C4-2B (cell line): ENCODE measurements at regions not wholly inside any gene's neighbourhood (a gene's known extent, or its start where the extent isn't known, plus 50 kb on each side); places are given as distances from the start of the nearest gene placed in this dataset.
"Not testable (repeated sequence)": the region's sequence is repeated elsewhere in the genome, so short reads cannot be mapped to it uniquely, and the experiment has no call there.

Source experiments
- H3K27ac ChIP-seq: fragments of 450-650 bp; 2 replicates; pipeline ENCODE4 v1.5.1; 2017
- ZFX ChIP-seq: fragments of 450-650 bp; IDR thresholded peaks from 2 replicates; pipeline ENCODE4 v1.6.1; 2017
- TF ChIP-seq, protein P1 (sequence below): fragments of 450-650 bp; conservative IDR thresholded peaks from 2 replicates; pipeline ENCODE4 v1.5.1; 2017; ENCODE audit warnings: mild to moderate bottlenecking

DNA sequence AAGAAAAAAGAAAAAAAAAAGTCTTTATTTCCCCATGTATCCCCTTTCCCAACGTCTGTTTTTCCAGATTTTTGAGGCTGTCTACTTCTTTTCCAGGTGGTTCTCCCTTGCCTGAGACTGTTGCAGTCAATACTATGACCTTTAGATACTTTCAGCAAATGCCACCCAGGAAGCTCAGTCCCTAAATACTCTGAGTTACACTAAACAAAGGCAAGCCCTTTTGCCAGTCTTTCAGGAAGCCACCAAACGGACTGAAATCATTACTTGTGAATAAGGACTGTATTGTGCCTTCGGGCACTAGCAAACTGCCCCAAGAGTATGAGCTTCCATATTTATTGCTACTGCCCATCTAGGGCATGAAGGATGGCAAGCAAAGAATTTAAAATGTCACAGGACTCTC, 621.3 kb downstream of the SUCLG1 start:
- H3K27ac ChIP-seq, result no peak overlapping the region
- TF ChIP-seq ZFX, result no peak

DNA sequence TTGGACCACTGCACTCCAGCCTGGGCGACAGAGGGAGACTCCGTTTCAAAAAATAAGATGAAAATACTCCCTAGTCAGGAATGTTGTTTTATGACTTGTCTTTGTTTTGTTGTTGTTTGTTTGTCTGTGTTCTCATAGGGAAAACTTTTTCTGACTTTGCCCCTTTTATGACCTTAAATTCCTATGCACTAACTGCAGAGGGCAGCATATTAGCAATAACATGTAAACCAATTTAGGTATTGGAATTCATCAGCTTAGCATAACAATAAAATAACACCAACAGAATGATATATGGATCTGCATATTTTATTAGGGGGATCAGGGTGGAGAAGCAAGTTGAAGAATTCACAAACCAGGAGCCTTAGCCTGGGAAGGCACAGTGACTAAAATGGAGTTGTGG, 631.5 kb downstream of the SUCLG1 start:
- no peak overlapping the region for H3K27ac ChIP-seq
- TF ChIP-seq, protein P1, sequence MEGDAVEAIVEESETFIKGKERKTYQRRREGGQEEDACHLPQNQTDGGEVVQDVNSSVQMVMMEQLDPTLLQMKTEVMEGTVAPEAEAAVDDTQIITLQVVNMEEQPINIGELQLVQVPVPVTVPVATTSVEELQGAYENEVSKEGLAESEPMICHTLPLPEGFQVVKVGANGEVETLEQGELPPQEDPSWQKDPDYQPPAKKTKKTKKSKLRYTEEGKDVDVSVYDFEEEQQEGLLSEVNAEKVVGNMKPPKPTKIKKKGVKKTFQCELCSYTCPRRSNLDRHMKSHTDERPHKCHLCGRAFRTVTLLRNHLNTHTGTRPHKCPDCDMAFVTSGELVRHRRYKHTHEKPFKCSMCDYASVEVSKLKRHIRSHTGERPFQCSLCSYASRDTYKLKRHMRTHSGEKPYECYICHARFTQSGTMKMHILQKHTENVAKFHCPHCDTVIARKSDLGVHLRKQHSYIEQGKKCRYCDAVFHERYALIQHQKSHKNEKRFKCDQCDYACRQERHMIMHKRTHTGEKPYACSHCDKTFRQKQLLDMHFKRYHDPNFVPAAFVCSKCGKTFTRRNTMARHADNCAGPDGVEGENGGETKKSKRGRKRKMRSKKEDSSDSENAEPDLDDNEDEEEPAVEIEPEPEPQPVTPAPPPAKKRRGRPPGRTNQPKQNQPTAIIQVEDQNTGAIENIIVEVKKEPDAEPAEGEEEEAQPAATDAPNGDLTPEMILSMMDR, result peak; percentile 47
- no peak for TF ChIP-seq ZFX

DNA sequence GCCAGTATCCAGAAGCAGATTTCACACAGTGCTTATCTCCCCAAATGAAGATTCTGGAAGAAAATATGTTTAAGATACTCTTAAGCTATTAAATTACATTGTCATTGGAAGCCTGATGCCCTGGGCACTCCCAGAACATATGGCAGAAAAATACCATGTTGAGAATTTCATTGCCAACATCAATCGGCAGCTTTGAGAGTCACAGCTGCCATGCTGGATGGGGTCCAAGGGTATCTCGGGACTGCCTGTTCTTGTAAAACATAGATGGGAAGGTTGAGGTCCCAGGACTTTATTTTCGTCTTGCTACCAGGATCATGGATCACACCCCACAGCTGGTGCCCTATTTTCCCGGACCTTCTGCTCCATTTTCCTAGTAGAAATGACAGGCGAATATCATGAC, 632.5 kb downstream of the SUCLG1 start:
- H3K27ac ChIP-seq, result no peak overlapping the region
- TF ChIP-seq, protein P1, result no peak
- TF ChIP-seq ZFX, result no peak

DNA sequence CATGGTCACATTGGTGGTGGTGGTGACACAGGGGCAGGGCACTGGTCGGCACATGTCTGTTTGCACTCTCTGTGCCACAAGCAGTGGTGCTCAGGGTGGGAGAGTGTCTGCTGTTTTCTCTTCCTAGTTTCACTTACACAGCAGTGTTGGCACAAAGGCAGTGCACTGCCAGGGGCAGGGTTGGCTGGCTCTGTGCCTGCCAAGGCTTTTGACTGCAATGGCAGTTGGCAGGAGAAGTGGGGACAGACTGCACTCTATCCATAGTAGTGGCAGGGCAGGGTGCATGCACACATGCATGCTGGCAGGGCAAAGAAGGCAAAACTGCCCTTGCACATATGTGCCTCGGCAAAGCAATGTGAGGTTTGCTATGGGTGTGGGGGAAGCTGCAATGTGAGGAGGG, 635.9 kb downstream of the SUCLG1 start:
- H3K27ac ChIP-seq, result no peak overlapping the region
- TF ChIP-seq, protein P1, result no peak
- TF ChIP-seq ZFX, result no peak

DNA sequence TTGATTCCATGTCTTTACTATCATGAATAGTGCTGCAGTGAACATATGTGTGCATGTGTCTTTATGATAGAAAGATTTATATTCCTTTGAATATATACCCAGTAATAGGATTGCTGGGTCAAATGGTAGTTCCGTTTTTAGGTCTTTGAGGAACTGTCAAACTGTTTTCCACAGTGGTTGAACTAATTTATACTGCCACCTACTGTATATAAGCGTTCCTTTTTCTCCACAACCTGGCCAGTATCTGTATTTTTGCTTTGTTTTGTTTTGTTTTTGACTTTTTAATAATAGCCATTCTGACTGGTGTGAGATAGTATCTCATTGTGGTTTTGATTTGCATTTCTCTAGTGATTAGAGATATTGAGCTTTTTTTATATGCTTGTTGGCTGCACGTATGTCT, 641.6 kb downstream of the SUCLG1 start:
- TF ChIP-seq, protein P1, result peak; percentile 61
- no peak for TF ChIP-seq ZFX
- no peak overlapping the region for H3K27ac ChIP-seq

DNA sequence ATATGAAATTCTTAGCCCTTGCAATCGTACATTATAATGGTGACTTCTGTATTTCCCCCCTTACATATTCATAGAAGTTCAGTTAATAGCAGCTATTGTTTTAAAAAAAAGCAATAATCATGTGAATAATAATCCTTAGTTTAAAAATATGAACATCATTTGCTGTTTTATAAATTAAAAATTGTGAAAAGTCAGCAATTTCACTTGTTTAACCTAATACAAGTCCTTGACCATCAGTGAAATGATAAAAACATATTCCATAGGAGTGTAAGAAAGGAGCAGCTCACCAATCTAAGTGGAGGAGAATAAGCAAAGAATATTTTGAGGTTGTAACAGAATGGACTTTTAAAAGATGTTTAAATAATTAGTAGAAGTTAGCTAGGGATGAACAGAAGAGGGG, 650.2 kb downstream of the SUCLG1 start:
- H3K27ac ChIP-seq, result no peak overlapping the region
- TF ChIP-seq, protein P1, result no peak
- no peak for TF ChIP-seq ZFX

DNA sequence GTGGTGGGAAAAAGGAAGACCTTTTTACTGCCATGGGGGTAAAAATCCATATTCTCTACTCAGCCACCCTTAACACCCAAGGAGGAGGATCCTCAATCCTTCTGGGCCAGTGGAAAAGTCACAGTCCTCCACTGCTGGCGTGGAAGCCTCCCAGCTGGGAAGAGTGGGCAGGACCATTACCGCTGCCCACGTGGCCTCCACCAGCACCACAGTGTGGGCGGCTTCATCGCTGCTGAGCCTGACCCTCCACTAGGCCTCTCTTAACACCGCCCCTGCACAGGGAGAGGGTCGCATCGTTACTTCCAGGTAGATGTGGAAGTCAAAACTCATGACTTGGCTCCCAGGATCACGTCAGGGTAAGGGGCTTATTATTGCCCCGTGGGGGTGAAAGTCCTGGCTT, 656.5 kb downstream of the SUCLG1 start:
- no peak overlapping the region for H3K27ac ChIP-seq
- TF ChIP-seq ZFX, result no peak
- TF ChIP-seq, protein P1, result no peak

DNA sequence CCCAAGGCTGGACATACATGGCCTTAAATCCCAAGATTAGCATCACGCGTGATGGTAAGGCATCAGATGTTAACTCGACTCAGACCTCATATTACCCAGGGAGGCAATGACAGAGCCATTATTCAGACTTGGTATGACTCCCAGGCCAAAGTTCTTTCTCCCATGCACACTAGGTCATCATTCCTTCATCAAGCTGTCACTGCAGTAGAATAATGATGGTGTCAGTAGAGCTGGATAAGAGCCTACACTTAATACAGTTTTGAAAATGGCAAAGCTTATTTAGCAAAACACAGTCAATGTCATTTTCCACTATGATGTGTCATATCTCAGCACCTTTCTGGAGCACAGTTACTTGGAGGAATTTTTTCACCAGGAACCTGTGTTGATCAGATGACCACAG, 663.3 kb downstream of the SUCLG1 start:
- TF ChIP-seq ZFX, result no peak
- TF ChIP-seq, protein P1, result no peak
- H3K27ac ChIP-seq, result no peak overlapping the region

DNA sequence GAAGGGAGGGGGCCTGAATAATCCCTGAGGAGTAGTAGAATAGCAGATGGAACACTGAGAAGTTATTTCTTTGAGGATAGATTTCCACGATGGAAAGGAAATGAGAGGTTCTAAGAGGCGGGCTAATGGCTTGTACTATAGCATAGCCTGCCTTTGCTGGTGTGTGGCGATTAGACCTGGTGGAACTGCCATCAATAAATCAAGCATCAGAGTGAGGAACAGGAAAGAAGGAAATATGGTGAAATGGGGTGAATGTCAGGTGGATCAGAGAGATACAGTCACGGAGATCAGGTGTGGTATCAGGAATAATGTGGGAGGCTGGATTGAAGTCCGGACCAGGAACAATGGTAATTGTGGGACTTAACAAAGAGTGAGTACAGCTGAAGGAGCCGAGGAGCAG, 668.6 kb downstream of the SUCLG1 start:
- not testable (repeated sequence) for H3K27ac ChIP-seq

DNA sequence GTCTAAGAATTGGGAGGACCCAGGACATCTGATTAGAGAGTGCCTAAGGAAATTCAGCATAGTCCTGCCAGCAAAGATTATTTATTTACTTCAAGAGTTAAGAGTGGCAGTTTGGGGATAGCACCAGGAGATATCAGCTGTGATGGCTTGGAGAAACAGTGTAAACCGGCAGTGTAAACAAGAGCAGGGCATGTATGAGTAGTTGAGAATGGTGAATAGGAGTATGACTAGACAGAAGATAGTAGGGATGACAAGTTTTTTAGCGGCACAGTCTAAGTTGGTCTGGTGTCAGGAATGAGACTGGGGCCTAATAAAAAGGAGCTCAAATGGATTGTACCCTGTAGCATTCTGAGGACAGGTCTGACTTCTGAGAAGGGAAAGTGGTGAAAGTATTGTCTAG, 669.4 kb downstream of the SUCLG1 start:
- H3K27ac ChIP-seq, result not testable (repeated sequence)

DNA sequence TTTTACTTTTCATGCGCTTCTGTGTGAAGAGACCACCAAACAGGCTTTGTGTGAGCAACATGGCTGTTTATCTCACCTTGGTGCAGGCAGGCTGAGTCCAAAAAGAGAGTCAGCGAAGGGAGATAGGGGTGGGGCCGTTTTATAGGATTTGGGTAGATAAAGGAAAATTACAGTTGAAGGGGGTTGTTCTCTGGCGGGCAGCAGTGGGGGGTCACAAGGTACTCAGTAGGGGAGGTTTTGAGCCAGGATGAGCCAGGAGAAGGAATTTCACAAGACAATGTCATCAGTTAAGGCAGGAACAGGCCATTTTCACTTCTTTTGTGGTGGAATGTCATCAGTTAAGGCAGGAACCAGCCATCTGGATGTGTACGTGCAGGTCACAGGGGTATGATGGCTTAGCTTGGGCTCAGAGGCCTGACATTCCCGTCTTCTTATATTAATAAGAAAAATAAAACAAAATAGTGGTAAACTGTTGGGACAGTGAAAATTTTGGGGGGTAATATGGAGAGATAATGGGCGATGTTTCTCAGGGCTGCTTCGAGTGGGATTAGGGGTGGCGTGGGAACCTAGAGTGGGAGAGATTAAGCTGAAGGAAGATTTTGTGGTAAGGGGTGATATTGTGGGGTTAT, 670.0 kb downstream of the SUCLG1 start:
- H3K27ac ChIP-seq, result not testable (repeated sequence)
